Head of caudate nucleus (tissue), 42 donors: ENCODE measurements at regions not wholly inside any gene's neighbourhood (a gene's known extent, or its start where the extent isn't known, plus 50 kb on each side); places are given as distances from the start of the nearest gene placed in this dataset.
"Not testable (repeated sequence)": the region's sequence is repeated elsewhere in the genome, so short reads cannot be mapped to it uniquely, and the experiment has no call there.

Source experiments
- DNase-seq, 42 donors: peaks; one replicate each; pipeline versions ENCODE4 v3.0.0 to v3.0.0-alpha.2; 2020 to 2021; ENCODE audit warnings: mixed read lengths in 7 of 42
- intact Hi-C: fragments of 100-400 bp; cut with DNase I; formaldehyde crosslinking; loops from one replicate; pipeline ENCODE4 v1.15.0; 2022

GRCh38 chr1:212155219-212155618, 119.7 kb downstream of the DTL start:
- intact Hi-C loops = no loop called here
- no peak for DNase-seq

DNA sequence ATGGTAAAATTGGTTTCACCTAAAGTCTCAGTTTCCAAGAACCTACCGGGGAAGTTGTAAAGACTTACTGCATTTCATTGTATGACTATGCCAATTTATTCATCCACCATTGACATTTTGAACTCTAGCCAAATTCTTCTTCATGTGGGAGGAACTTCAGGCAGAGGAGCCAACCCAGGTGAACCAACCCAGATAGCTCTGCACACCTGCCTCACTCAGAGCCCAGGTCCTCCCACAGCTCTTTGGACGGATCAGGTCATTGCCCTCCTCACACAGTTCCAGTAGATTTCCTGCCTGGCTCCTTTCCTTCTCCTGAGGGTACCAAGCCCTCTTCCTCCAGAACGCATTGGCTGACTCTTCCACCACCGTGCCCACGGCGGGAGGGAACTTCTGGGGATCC, 121.7 kb downstream of the DTL start:
- intact Hi-C loops = no loop called here
- no peak for DNase-seq

GRCh38 chr1:212158912-212159796, 123.6 kb downstream of the DTL start:
- intact Hi-C loops = no loop called here
- DNase-seq = no peak

- intact Hi-C loops = no loop called here
- peak in 1 of 42 donors; percentile 42 for DNase-seq
Observed at GRCh38 chr1:212161231-212161781, 123.9 kb upstream of the PPP2R5A start.

GRCh38 chr1:212162635-212163034, 122.6 kb upstream of the PPP2R5A start:
- no peak for DNase-seq
- intact Hi-C loops = no loop called here

DNA sequence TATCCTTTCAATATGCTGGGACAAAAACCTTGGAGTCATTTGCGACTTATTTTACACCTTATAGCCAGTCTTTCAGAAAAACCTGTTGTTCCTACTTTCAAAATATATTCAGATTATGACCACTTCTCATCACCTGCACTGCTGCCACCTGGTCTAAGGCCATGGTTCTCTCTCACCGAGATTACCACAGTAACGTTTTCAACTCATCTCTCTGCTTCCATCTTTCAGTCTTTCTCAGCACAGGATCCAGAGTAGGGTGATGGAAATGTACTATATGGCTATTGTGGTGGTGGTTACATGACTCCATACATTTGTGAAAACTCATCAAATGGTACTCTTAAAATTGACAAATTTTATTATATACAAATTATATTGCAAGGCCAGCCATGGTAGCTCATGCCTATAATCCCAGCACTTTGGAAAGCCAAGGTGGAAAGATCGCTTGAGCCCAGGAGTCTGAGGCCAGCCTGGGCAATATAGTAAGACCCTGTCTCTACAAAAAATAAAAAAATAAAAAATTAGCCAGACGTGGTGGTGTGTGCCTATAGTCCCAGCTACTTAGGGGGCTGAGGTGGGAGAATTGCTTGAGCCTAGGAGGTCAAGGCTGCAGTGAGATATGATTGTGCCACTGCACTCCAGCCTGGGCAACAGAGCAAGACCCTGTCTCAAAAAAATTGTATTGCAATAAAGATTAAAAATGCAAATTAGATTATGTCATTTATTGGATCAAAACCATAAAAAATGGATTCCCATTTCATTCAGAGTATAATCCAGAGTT, 120.9 kb upstream of the PPP2R5A start:
- no peak for DNase-seq
- intact Hi-C loops = no loop called here

- DNase-seq = no peak
- intact Hi-C loops = no loop called here
Observed at GRCh38 chr1:212166244-212166643, 119.0 kb upstream of the PPP2R5A start.

DNA sequence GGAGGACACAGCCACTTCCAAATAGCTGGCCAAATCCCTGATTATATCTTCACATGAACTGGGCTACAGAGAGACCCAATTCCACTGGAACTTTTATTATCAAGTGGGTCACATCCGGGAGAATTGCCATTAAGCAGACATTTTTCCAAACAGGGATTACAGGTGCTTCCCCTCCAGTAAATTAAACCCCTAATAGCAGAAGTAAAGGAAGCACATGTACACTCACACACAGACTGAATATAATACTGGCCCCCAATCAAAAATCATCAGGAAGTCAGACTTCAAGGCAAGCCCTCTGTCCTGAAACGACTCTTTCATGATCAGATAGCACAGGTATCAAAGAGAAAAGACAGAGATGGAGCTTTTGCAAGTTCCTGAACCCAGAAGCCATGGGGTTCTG, 118.6 kb upstream of the PPP2R5A start:
- intact Hi-C loops = no loop called here
- DNase-seq = no peak

DNA sequence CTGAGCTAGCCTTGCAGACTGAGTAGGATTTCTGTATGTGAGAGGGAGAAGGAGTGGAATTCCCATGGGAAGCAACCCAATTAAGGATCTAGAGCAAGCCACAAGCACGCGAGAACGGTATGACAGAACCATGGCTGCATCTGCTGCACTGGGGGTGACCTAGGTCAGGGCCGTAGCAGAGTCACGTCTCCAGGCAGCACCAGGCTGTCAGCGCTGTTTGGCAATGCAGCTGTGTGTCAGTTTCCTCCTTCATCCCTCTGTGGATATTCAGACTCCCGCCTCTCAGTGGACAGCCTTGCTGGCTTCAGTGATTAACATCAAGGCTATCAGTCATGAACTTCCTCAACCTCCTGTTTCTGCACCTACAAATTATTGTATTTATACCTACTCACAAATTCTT, 118.1 kb upstream of the PPP2R5A start:
- intact Hi-C loops = no loop called here
- peak in 1 of 42 donors; percentile 5 for DNase-seq

DNA sequence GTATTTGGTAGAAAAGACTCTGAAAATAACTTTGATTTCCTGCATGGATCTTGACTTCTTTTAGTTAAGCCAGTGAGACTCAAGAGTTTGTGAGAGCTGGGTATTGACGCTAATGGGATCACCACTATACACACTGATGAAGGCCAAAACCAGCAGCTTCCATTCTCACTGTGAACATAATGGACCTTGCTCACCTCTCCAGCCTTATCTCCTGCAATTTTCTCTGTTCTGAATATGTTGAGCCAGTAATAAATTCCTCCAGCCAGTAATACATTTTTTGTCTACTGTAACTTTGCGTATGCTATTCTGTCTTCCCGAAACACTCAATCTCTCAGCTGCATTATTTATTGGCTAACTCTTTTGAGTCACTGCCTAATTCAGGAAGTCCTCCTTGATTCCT, 111.6 kb upstream of the PPP2R5A start:
- intact Hi-C loops = no loop called here
- no peak for DNase-seq

GRCh38 chr1:212174295-212174694, 110.9 kb upstream of the PPP2R5A start:
- intact Hi-C loops, DNase-seq: not testable (repeated sequence)

DNA sequence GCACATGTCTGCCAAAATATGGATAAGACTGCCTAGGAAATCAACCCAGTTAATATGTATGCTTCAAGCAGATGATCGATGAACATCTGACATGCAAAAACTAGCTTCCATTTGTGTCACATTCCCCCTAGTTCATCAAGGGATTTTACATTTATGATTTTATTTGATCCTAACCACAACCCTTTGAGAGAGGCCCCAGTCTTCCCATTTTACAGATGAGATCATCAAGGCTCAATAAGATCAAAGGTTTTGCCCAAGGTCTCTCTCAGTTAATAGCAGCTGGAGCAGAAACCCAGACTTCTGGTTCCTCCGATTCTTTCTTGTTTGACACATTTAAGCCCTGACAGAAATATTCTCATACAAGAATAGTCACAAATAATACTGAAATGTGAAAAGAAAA, 107.7 kb upstream of the PPP2R5A start:
- intact Hi-C loops = no loop called here
- no peak for DNase-seq

DNA sequence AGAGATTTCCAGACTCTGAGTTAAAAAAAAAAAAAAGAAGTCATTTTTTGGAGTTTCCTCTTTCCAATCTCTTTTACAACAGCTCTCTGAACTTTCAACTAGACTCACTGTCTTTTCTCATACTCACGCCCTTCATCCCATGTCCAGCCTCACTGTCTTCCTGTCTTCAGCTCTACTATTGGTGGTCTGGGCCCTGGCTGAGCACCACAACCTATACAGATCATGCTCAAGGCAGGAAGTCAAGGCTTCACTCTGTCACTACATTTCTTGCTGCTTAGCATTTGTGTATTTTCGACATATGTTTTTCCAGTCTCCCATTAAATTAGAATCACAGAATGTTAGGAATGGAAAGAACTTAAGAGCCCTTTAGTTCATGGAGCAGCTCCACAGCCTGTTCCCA, 106.4 kb upstream of the PPP2R5A start:
- DNase-seq = no peak
- intact Hi-C loops = no loop called here

- intact Hi-C loops = no loop called here
- no peak for DNase-seq
Observed at GRCh38 chr1:212179394-212180076, 105.7 kb upstream of the PPP2R5A start.

DNA sequence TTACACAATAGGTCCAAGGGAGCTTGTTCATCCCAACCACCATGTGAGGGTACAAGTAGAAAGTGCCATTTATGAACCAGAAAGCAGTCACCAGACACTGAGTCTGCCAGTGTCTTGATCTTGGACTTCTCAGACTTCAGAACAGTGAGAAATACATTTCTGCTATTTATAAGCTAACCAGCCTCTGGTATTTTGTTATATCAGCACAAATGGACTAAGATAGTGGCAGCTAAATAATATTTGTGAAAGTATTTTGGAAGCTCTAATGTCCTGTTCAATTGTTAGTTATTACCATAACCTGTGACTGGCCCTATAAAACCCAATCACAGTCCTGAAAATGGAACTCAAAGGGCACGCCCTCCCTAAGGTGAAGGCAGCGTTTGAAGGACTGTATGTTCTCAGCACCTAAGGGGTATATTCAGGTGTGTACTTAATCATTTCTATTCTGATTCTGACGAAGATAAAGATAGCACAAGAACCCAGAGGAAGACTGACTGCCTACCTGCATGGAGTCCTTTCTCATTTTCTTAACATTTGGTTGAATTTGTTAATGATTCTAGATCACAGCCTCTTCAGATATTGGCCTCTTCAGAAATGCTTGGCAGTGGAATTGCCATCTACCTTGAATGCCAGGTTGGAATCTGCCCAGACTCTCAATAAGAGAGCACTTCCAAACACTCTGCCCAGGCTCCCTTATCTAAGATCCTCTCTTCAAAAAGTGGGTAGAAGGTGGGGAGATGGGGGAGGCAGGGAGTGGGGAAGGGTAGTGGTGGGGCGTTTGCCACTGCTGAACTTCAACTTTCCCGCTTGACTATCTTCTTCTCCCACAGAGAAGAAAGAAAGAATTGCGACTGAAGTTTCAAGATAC, 104.0 kb upstream of the PPP2R5A start:
- DNase-seq = no peak
- intact Hi-C loops = no loop called here

GRCh38 chr1:212182171-212182570, 103.0 kb upstream of the PPP2R5A start:
- DNase-seq = no peak
- intact Hi-C loops = no loop called here

- DNase-seq = no peak
Observed at GRCh38 chr1:212182579-212182978, 102.6 kb upstream of the PPP2R5A start.

GRCh38 chr1:212186427-212187207, 98.6 kb upstream of the PPP2R5A start:
- peak in 1 of 42 donors; percentile 23 for DNase-seq
- intact Hi-C loops = no loop called here

More at GRCh38 chr1:212182579-212182978, 102.6 kb upstream of the PPP2R5A start:
- intact Hi-C loops = no loop called here
